Stimulated activated CD8-positive, alpha-beta memory T cell treated with anti-CD3 and anti-CD28 coated beads, Interleukin-4, amount 100 ng/mL, for 1 hour (primary cell): ENCODE measurements at regions not wholly inside any gene's neighbourhood (a gene's known extent, or its start where the extent isn't known, plus 50 kb on each side); places are given as distances from the start of the nearest gene placed in this dataset.

Experiments used
- DNase-seq, 2 donors: peaks; one replicate each; pipeline ENCODE4 v3.0.0-alpha.2; 2020; ENCODE audit warnings: low read depth in 2 of 2, low spot score in 1 of 2

DNA sequence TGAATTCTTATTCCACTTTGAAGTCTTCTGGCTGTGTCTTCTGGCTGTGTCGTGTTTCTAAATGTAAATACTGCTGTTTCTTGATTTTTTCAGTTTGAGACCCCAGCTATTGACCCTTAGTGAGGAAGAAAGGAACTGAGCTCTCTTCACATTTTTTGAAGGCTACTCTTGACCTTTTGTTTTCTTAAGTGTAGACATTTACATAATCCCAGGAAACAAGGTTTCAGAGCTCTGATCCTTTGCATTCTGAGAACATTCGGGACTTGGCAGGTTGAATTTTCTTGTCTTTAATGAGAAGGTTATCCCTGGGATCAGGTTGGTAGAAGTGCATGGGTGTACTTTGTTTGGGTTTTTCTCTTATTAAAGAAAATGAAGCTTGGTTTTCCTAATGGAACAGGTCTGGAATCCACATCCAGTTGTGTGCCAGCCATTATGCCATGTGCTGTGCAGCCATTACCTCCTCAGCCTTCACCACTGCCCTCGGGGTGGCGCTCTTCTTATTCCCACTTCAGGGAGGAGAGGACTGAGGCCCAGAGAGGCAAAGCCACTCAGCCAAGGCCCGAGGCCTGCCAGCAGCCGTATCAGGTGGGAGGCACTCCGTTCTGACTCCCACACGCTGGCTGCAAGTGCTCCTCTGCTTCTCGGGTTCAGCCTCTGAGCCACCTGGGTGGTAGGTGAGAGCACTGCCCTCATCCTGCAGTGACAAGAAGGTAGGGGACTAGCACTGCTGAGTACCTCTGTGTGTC, 120.9 kb downstream of the BEGAIN start:
- no peak for DNase-seq

DNA sequence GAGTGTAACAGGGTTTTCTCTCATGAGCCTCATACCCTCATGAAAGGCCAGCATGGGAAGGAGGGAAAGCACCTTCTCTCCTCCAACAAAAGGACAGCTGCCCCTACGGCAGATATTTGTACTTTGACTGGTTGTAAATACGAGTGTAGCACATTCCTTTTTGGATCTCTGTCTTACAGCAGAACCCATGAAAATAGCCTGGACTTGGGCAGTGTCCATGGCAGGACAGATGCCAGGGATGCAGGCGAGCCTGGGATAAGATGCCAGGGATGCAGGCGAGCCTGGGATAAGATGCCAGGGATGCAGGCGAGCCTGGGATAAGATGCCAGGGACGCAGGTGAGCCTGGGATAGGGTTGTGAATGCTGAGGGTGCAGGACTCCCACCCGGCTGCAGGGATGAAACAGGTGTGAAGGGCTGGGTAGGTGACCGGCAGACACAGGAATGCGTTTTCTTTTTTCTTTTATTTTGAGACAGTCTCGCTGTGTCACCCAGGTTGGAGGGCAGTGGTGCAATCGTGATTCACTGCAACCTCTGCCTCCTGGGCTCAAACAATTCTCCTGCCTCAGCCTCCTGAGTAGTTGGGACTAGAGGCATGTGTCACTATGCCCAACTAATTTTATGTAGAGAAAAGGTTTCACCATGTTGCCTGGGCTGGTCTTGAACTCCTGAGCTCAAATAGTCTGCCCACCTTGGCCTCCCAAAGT, 120.0 kb downstream of the BEGAIN start:
- DNase-seq: no peak

- no peak for DNase-seq
Observed at GRCh38 chr14:100467939-100468338, 119.3 kb downstream of the BEGAIN start.

- no peak for DNase-seq
Observed at GRCh38 chr14:100468557-100468956, 118.7 kb downstream of the BEGAIN start.

GRCh38 chr14:100469632-100470522, 117.3 kb downstream of the BEGAIN start:
- no peak for DNase-seq

GRCh38 chr14:100470523-100470897, 116.7 kb downstream of the BEGAIN start:
- DNase-seq: no peak

DNA sequence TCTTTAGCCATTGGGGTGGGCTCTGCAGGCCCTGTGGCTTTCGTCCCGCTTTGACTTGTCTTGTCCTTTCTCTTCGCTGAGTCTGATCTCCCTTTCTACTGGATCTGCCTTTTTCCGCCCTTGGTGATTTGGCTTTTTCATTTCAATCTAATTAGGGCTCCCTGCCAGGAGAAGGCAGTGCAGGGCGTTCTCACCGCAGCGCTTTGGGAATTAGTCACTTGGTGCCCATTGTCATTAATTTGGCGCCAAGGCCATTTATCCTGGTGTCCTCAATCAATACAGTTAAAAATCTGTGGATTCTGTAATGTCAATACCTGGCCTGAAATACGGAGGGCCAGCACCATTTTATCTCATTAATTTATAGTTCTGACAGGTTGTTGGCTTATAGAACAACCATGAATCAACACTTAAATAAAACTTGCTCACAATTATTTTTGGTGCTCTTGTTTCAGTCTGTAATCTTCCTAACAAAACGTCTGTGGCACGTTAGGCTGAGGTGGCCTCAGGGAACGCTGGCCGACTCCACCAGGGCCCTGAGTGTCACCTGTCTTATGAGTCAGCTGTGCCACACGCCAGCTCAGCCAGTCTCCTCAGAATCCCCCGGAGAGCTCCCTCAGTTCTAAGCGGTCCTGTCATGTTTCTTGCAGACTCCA, 115.7 kb downstream of the BEGAIN start:
- no peak for DNase-seq

DNA sequence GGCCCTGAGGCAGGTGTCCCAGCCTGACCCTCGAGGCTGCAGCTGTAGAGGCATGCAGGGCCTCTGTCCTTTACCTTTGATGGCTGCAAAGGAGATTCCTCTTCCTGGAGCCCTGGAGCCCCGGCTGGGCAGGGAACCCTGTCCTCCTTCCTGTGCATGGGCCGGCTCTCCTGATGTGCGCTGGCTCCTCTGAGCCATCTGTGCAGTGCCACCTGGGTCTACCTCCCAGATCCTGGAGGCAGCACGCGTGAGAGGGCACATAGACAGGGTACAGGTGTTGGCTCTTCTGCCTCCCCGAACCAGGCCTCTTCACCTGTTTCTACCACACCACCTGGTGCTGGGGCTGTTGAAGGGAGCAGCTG, 115.1 kb downstream of the BEGAIN start:
- no peak for DNase-seq

DNA sequence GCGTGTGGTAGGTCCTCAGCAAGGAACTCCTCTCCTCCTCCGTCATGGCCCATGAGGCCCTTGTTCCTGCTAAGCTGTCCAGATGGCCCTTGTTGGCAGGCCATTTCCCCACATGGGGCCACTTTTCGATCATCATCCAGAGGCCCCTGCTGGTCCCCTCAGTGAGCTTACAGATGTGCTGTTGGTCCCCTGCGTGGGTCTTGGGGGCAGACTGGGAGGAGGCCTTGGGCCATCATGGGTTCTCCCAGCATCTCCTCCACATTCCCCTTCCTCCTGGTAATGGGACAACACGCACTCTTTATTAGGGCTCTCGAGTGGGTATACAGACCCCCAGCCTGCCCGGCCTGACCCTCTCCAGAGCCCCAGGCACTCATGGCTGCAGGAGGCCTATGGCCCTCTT, 114.7 kb downstream of the BEGAIN start:
- DNase-seq: no peak

DNA sequence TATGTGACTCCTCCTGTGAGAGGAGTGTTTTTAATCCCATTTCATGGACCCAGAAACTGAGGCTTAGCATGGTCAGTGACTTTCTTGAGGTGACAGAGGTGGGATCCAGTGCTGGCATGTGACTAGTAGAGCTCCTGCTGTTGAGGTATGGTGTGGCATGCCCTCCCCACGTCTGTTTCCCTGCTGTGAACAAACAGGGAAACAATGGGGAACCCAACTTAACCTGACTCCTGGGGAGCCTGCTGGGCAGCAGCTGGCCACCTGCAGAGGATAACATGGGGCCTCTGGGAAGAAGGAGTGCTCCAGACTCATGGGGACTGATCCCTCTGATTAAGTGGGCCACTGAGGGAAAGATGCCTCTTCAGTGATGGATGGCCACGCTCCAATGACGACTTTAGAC, 114.0 kb downstream of the BEGAIN start:
- DNase-seq: no peak

- no peak for DNase-seq
Observed at GRCh38 chr14:100474196-100474595, 113.0 kb downstream of the BEGAIN start.

GRCh38 chr14:100475268-100475667, 111.9 kb downstream of the BEGAIN start:
- no peak for DNase-seq

DNA sequence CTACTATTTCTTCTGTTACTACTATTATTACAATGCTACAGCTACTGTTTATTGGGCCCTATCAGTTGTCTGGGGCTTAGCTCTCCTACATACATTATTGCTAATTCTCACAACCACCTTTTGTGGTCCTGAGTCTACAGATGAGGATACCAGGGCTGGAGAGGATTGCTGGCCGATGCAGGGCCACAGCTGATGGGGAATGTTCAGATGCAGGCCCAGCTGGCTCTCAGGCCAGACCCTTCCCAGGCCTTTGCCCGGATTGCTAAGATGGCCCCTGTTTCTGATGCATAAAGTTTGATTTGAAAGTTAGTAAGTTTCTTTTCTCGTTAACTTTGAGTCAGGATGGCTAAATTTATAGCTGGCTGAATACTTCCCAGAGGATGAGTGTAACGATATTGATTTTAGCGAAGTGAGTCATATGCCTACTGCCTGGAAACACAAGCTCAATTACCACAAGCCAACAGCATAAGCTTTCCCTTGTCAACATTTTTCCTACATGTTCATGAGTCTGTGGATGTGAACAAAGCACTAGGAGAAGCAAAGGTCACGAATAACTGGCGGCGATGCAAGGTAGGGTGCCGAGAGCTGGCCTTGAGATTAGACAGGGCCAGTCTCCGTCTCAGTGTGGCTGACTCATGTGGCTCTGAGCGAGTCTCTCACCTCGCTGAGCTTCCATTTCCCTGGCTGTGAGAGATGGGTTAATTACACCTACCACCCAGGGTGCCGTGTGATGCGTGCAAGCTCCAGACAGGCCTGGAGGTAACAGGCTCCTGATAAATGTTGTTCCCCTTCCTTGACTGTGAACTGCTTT, 111.0 kb downstream of the BEGAIN start:
- DNase-seq: no peak

GRCh38 chr14:100484531-100485267, 102.5 kb downstream of the BEGAIN start:
- no peak for DNase-seq

GRCh38 chr14:100486025-100486828, 101.0 kb downstream of the BEGAIN start:
- DNase-seq: peak; percentile 10 to 31
